H1 (cell line): ENCODE measurements at regions not wholly inside any gene's neighbourhood (a gene's known extent, or its start where the extent isn't known, plus 50 kb on each side); places are given as distances from the start of the nearest gene placed in this dataset.

ENCODE experiments used
- CTCF ChIA-PET: fragments of 300-600 bp; sonication (Branson Sonifier 250); formaldehyde crosslinking; loops from one replicate; lab custom pipeline; 2021; ENCODE audit not compliant: partially characterized antibody; lab: Charles Lee
- POLR2A ChIA-PET: fragments of 300-600 bp; sonication (Branson Sonifier 250); formaldehyde crosslinking; loops from one replicate; lab custom pipeline; 2021; ENCODE audit warnings: inconsistent platforms; ENCODE audit not compliant: partially characterized antibody; lab: Charles Lee
- DNase-seq, 2 experiments: peaks; one replicate each; pipeline versions ENCODE4 v3.0.0 to v3.0.0-alpha.2; 2010 to 2022; ENCODE audit warnings: low spot score in 2 of 2, low read depth in 1 of 2, mixed read lengths in 1 of 2
- FAIRE-seq: peaks from 2 replicates; lab custom pipeline; 2011; peaks lifted over from hg19 to GRCh38; lab: Jason Lieb, UNC
- H2AFZ ChIP-seq: 2 replicates; pipeline ENCODE4 v1.8.1; 2012; ENCODE audit warnings: low read length, inconsistent platforms
- H2AK5ac ChIP-seq: 2 replicates; pipeline ENCODE4 v1.6.1; 2013; ENCODE audit warnings: low read depth, low read length
- H2BK120ac ChIP-seq: replicated peaks from 2 replicates; pipeline ENCODE3; 2013; ENCODE audit warnings: low read depth, low read length, inconsistent platforms
- H2BK12ac ChIP-seq: 2 replicates; pipeline ENCODE4 v1.6.1; 2013; ENCODE audit warnings: low read depth, low read length
- H2BK15ac ChIP-seq: 2 replicates; pipeline ENCODE4 v1.6.1; 2013; ENCODE audit warnings: low read length
- H2BK20ac ChIP-seq: 2 replicates; pipeline ENCODE4 v1.6.1; 2013; ENCODE audit warnings: low read length
- H2BK5ac ChIP-seq: 2 replicates; pipeline ENCODE4 v1.6.1; 2013; ENCODE audit warnings: low read depth, low read length
- H3K14ac ChIP-seq: 2 replicates; pipeline ENCODE4 v1.6.1; 2013; ENCODE audit warnings: inconsistent platforms; ENCODE audit not compliant: insufficient read length
- H3K18ac ChIP-seq: 2 replicates; pipeline ENCODE4 v1.6.1; 2013; ENCODE audit warnings: low read length; ENCODE audit errors: extremely low read depth
- H3K23ac ChIP-seq: 2 replicates; pipeline ENCODE4 v1.6.1; 2013; ENCODE audit warnings: inconsistent platforms; ENCODE audit not compliant: insufficient read length
- H3K23me2 ChIP-seq: 2 replicates; pipeline ENCODE4 v1.6.1; 2013; ENCODE audit warnings: low read depth, low read length
- H3K27ac ChIP-seq: 2 replicates; pipeline ENCODE4 v1.6.1; 2011; ENCODE audit warnings: low read depth, low read length, inconsistent platforms
- H3K27me3 ChIP-seq, 4 experiments: replicated peaks in 1 of 4; 1 replicate in 1 of 4; 2 replicates in 3 of 4; pipeline versions ENCODE4 v1.6.1 to v1.8.1; 2011 to 2013; ENCODE audit warnings: low read length in 3 of 4, mild to moderate bottlenecking in 3 of 4, inconsistent platforms in 2 of 4, mixed read lengths in 2 of 4, moderate library complexity in 1 of 4; ENCODE audit not compliant: control insufficient read depth in 3 of 4, insufficient read depth in 3 of 4; ENCODE audit errors: extremely low read depth in 1 of 4
- H3K36me3 ChIP-seq, 4 experiments: 2 replicates each; pipeline versions ENCODE4 v1.6.1 to v1.8.1; 2011 to 2013; ENCODE audit warnings: mild to moderate bottlenecking in 4 of 4, low read length in 3 of 4, moderate library complexity in 2 of 4, control low read depth in 1 of 4, inconsistent platforms in 1 of 4; ENCODE audit not compliant: insufficient read depth in 4 of 4, control insufficient read depth in 2 of 4
- H3K4ac ChIP-seq: replicated peaks from 2 replicates; pipeline ENCODE3; 2013; ENCODE audit warnings: low read length, low read depth, mixed read lengths, inconsistent platforms; ENCODE audit not compliant: insufficient read length
- H3K4me1 ChIP-seq, 4 experiments: replicated peaks in 1 of 4; 1 replicate in 1 of 4; 2 replicates in 3 of 4; pipeline versions ENCODE4 v1.6.1 to v1.8.1; 2011 to 2013; ENCODE audit warnings: low read length in 3 of 4, inconsistent platforms in 2 of 4, mixed read lengths in 1 of 4; ENCODE audit not compliant: insufficient read depth in 4 of 4, control insufficient read depth in 3 of 4
- H3K4me2 ChIP-seq, 2 experiments: 2 replicates each; pipeline versions ENCODE4 v1.6.1 to v1.8.1; 2011 to 2013; ENCODE audit warnings: low read depth in 2 of 2, low read length in 2 of 2, control low read depth in 1 of 2, inconsistent platforms in 1 of 2, mild to moderate bottlenecking in 1 of 2; ENCODE audit not compliant: insufficient read depth in 1 of 2
- H3K4me3 ChIP-seq, 4 experiments: fragments of 200-600, 300-600 bp in 1 of 4; sonication (generic), shearing (Covaris generic), sonication (Bioruptor Twin) in 1 of 4; 2 replicates each; pipeline versions ENCODE4 v1.5.1 to v1.8.1; 2011 to 2016; ENCODE audit warnings: low read length in 4 of 4, low read depth in 3 of 4, control low read depth in 2 of 4, inconsistent platforms in 2 of 4, mild to moderate bottlenecking in 2 of 4, mixed read lengths in 1 of 4, moderate library complexity in 1 of 4; ENCODE audit not compliant: insufficient read depth in 2 of 4; ENCODE audit errors: extremely low read depth in 1 of 4
- H3K56ac ChIP-seq: replicated peaks from 2 replicates; pipeline ENCODE3; 2013; ENCODE audit warnings: low read depth, mild to moderate bottlenecking, mixed read lengths, low read length, inconsistent platforms; ENCODE audit not compliant: insufficient read length
- H3K79me1 ChIP-seq: 2 replicates; pipeline ENCODE4 v1.6.1; 2013; ENCODE audit warnings: low read depth, low read length, control low read depth
- H3K79me2 ChIP-seq, 2 experiments: 2 replicates each; pipeline versions ENCODE4 v1.6.1 to v1.8.1; 2012 to 2013; ENCODE audit warnings: low read length in 2 of 2, mild to moderate bottlenecking in 2 of 2, inconsistent platforms in 1 of 2; ENCODE audit not compliant: insufficient read depth in 2 of 2, control insufficient read depth in 1 of 2
- H3K9ac ChIP-seq, 4 experiments: replicated peaks in 1 of 4; 1 replicate in 1 of 4; 2 replicates in 3 of 4; pipeline versions ENCODE4 v1.6.1 to v1.8.1; 2011 to 2013; ENCODE audit warnings: low read depth in 3 of 4, low read length in 3 of 4, control low read depth in 2 of 4, mild to moderate bottlenecking in 2 of 4, moderate library complexity in 2 of 4, inconsistent platforms in 1 of 4; ENCODE audit errors: extremely low read depth in 1 of 4
- H3K9me3 ChIP-seq, 2 experiments: 2 replicates each; pipeline versions ENCODE4 v1.6.1 to v1.8.1; 2012 to 2013; ENCODE audit warnings: mild to moderate bottlenecking in 2 of 2, moderate library complexity in 2 of 2, control low read depth in 1 of 2, inconsistent platforms in 1 of 2, low read depth in 1 of 2, low read length in 1 of 2, mixed read lengths in 1 of 2; ENCODE audit not compliant: insufficient read depth in 2 of 2
- H4K20me1 ChIP-seq, 2 experiments: replicated peaks in 1 of 2; 2 replicates each; pipeline versions ENCODE3 to v1.8.1; 2011 to 2013; ENCODE audit warnings: inconsistent platforms in 2 of 2, low read length in 2 of 2, mild to moderate bottlenecking in 1 of 2; ENCODE audit not compliant: insufficient read depth in 2 of 2, control insufficient read depth in 1 of 2
- H4K5ac ChIP-seq: 2 replicates; pipeline ENCODE4 v1.6.1; 2013; ENCODE audit warnings: low read length, low read depth, mixed read lengths, inconsistent platforms; ENCODE audit not compliant: insufficient read length
- H4K8ac ChIP-seq: 2 replicates; pipeline ENCODE4 v1.8.0; 2013; ENCODE audit warnings: mild to moderate bottlenecking, moderate library complexity, low read length, inconsistent platforms; ENCODE audit not compliant: insufficient read depth; ENCODE audit errors: extremely low read depth
- H4K91ac ChIP-seq: replicated peaks from 2 replicates; pipeline ENCODE3; 2013; ENCODE audit warnings: low read length, mixed read lengths, inconsistent platforms; ENCODE audit not compliant: insufficient read length
- ATF2 ChIP-seq: IDR thresholded peaks from 2 replicates; pipeline ENCODE4 v1.6.1; 2012; ENCODE audit warnings: low read length, inconsistent platforms
- CTCF ChIP-seq, 3 experiments: IDR thresholded peaks; 1 replicate in 2 of 3; 2 replicates in 1 of 3; pipeline versions ENCODE4 v1.5.1 to v1.6.1; 2011; ENCODE audit warnings: low read length in 3 of 3, mild to moderate bottlenecking in 3 of 3, inconsistent platforms in 2 of 3, low read depth in 1 of 3, moderate library complexity in 1 of 3; ENCODE audit not compliant: insufficient read depth in 1 of 3; ENCODE audit errors: control extremely low read depth in 1 of 3
- POU5F1 ChIP-seq: IDR thresholded peaks from 2 replicates; pipeline ENCODE4 v1.6.1; 2011; ENCODE audit warnings: low read depth, mild to moderate bottlenecking, low read length, moderate library complexity
- SP1 ChIP-seq: IDR thresholded peaks from 2 replicates; pipeline ENCODE4 v1.6.1; 2011; ENCODE audit warnings: low read depth, low read length
- SRF ChIP-seq: IDR thresholded peaks from 2 replicates; pipeline ENCODE4 v1.6.1; 2011; ENCODE audit warnings: mild to moderate bottlenecking, low read depth, low read length, moderate library complexity
- TAF1 ChIP-seq: IDR thresholded peaks from 2 replicates; pipeline ENCODE4 v1.6.1; 2011; ENCODE audit warnings: mild to moderate bottlenecking, low read depth, low read length
- TBP ChIP-seq: IDR thresholded peaks from 2 replicates; pipeline ENCODE4 v1.6.1; 2011; ENCODE audit warnings: low read depth, low read length, improper control_type of control experiment
- WGBS, 2 experiments: shearing (Covaris generic) in 1 of 2; methylation state at CpG; one replicate each; pipeline versions ENCODE4 v1.1.6 to v1.1.7; 2013 to 2015; ENCODE audit warnings: low lambda C conversion rate in 2 of 2, mixed read lengths in 2 of 2, inconsistent platforms in 1 of 2, low coverage in 1 of 2, missing lambda C conversion rate in 1 of 2; ENCODE audit not compliant: insufficient replicate concordance in 2 of 2, insufficient coverage in 1 of 2, insufficient read length in 1 of 2; ENCODE audit errors: extremely low coverage in 1 of 2, missing lambda C conversion rate in 1 of 2; 5-methylcytosine and 5-hydroxymethylcytosine counted together

- H3K4me2 ChIP-seq, result no peak overlapping the region
- no peaks in the 10 kb centered on the region for H3K36me3 ChIP-seq
- no peak overlapping the region for H2AFZ ChIP-seq
- H2BK20ac ChIP-seq, result no peak overlapping the region
- no peak overlapping the region for H3K9ac ChIP-seq
- H3K79me2 ChIP-seq, result no peaks in the 10 kb centered on the region
- CTCF ChIA-PET, result interaction anchor here (1.4 kb wide), 1 partner anchor 8 kb away, joined by 3 read pairs; no protein-coding TSS in a partner anchor
- no peak overlapping the region for H3K18ac ChIP-seq
- peaks cover 0 to 2% (median 0%) of the 10 kb centered on the region in 4 experiments; a peak in 1 of 7 replicates for H3K27me3 ChIP-seq
- no peak overlapping the region for H4K8ac ChIP-seq
- POLR2A ChIA-PET, result no interaction called here
- H3K23me2 ChIP-seq, result no peaks in the 10 kb centered on the region; the same call in 1 of the 2 replicates
- H4K20me1 ChIP-seq, result no peaks in the 10 kb centered on the region
- H2BK15ac ChIP-seq, result no peak overlapping the region
- no peak overlapping the region for H3K4me3 ChIP-seq
- no peaks in the 10 kb centered on the region for H3K79me1 ChIP-seq
- no peak for FAIRE-seq
- no peak overlapping the region for H2BK12ac ChIP-seq
- no peak overlapping the region for H4K91ac ChIP-seq
- WGBS, 2 experiments, result 94% methylated on average over 3 of the region's 3 CpGs; no CpG with 5 or more reads in 1 of the 2 experiments
- no peaks in the 10 kb centered on the region for H3K4me1 ChIP-seq
- no peak overlapping the region for H3K27ac ChIP-seq
- H2BK5ac ChIP-seq, result no peak overlapping the region
- no peak overlapping the region for H2AK5ac ChIP-seq
- H3K56ac ChIP-seq, result no peak overlapping the region
- no peak overlapping the region for H3K23ac ChIP-seq
- no peak overlapping the region for H3K4ac ChIP-seq
- H3K9me3 ChIP-seq, result no peaks in the 10 kb centered on the region
- H3K14ac ChIP-seq, result no peak overlapping the region
- no peak overlapping the region for H4K5ac ChIP-seq
- TF ChIP-seq ATF2 (no peak), CTCF (IDR thresholded peaks at IDR 0.05; ENCODE audit: control extremely low read depth in 1 of 3, insufficient read depth in 1 of 3, low read depth in 1 of 3, low read length in 3 of 3) (no peak), POU5F1 (no peak), TAF1 (no peak), SP1 (no peak), SRF (no peak), TBP (no peak)
- no peak overlapping the region for H2BK120ac ChIP-seq
- DNase-seq, result no peak
Observed at GRCh38 chr6:164159061-164159460, 744.5 kb downstream of the QKI start.
